ENCODE measurements at regions not wholly inside any gene's neighbourhood (a gene's known extent, or its start where the extent isn't known, plus 50 kb on each side); places are given as distances from the start of the nearest gene placed in this dataset.

DNA sequence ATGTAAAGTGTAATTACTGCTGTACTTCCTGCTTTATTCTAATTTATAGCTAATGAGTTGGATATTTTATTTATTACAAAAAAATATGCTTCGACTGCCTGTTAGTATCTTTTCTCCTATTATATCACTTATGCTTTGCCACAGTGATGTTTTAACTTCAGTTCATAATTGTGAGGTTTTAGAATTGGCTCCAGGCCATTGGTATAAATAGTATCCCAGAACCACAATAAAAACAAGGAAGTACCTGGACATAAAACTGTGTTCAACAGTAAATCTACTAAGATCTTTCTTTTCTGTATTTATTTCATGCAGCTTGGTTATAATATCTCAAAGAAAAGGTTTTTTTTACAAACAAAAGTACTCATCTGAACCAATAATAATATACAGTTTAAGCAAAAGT is 354.3 kb upstream of the CDH9 start:
- no peaks in the 10 kb centered on the region for H3K9me2 ChIP-seq
- H3K27ac ChIP-seq (ENCODE audit: low read depth in 2 of 2, low read length in 1 of 2), result no peak overlapping the region
- no peak overlapping the region for H3K4me3 ChIP-seq (ENCODE audit: low read depth in 2 of 2, low read length in 1 of 2)
- H2AFZ ChIP-seq (ENCODE audit: low read depth), result no peak overlapping the region
- no peak for TF ChIP-seq RAD21 (IDR thresholded peaks at IDR 0.05; ENCODE audit: low read length)
- TF ChIP-seq, protein P1, sequence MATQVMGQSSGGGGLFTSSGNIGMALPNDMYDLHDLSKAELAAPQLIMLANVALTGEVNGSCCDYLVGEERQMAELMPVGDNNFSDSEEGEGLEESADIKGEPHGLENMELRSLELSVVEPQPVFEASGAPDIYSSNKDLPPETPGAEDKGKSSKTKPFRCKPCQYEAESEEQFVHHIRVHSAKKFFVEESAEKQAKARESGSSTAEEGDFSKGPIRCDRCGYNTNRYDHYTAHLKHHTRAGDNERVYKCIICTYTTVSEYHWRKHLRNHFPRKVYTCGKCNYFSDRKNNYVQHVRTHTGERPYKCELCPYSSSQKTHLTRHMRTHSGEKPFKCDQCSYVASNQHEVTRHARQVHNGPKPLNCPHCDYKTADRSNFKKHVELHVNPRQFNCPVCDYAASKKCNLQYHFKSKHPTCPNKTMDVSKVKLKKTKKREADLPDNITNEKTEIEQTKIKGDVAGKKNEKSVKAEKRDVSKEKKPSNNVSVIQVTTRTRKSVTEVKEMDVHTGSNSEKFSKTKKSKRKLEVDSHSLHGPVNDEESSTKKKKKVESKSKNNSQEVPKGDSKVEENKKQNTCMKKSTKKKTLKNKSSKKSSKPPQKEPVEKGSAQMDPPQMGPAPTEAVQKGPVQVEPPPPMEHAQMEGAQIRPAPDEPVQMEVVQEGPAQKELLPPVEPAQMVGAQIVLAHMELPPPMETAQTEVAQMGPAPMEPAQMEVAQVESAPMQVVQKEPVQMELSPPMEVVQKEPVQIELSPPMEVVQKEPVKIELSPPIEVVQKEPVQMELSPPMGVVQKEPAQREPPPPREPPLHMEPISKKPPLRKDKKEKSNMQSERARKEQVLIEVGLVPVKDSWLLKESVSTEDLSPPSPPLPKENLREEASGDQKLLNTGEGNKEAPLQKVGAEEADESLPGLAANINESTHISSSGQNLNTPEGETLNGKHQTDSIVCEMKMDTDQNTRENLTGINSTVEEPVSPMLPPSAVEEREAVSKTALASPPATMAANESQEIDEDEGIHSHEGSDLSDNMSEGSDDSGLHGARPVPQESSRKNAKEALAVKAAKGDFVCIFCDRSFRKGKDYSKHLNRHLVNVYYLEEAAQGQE (IDR thresholded peaks at IDR 0.05; ENCODE audit: low read depth, low read length), result no peak
- TF ChIP-seq NRF1 (IDR thresholded peaks at IDR 0.05; ENCODE audit: low read depth, low read length), result no peak
- TF ChIP-seq, protein P2, sequence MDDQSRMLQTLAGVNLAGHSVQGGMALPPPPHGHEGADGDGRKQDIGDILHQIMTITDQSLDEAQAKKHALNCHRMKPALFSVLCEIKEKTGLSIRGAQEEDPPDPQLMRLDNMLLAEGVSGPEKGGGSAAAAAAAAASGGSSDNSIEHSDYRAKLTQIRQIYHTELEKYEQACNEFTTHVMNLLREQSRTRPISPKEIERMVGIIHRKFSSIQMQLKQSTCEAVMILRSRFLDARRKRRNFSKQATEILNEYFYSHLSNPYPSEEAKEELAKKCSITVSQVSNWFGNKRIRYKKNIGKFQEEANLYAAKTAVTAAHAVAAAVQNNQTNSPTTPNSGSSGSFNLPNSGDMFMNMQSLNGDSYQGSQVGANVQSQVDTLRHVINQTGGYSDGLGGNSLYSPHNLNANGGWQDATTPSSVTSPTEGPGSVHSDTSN (IDR thresholded peaks at IDR 0.05), result no peak
- no peak for TF ChIP-seq FOXM1 (IDR thresholded peaks at IDR 0.05; ENCODE audit: low read depth)
- TF ChIP-seq, protein P3, sequence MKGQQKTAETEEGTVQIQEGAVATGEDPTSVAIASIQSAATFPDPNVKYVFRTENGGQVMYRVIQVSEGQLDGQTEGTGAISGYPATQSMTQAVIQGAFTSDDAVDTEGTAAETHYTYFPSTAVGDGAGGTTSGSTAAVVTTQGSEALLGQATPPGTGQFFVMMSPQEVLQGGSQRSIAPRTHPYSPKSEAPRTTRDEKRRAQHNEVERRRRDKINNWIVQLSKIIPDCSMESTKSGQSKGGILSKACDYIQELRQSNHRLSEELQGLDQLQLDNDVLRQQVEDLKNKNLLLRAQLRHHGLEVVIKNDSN (IDR thresholded peaks at IDR 0.05; ENCODE audit: borderline replicate concordance, low read depth), result no peak
- TF ChIP-seq, protein P4, sequence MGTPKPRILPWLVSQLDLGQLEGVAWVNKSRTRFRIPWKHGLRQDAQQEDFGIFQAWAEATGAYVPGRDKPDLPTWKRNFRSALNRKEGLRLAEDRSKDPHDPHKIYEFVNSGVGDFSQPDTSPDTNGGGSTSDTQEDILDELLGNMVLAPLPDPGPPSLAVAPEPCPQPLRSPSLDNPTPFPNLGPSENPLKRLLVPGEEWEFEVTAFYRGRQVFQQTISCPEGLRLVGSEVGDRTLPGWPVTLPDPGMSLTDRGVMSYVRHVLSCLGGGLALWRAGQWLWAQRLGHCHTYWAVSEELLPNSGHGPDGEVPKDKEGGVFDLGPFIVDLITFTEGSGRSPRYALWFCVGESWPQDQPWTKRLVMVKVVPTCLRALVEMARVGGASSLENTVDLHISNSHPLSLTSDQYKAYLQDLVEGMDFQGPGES (IDR thresholded peaks at IDR 0.05; ENCODE audit: low read depth, low read length), result no peak
- TF ChIP-seq EP300 (IDR thresholded peaks at IDR 0.05; ENCODE audit: borderline replicate concordance in 1 of 2, low read depth in 1 of 2, low read length in 1 of 2), result no peak
- no peak for TF ChIP-seq RCOR1 (IDR thresholded peaks at IDR 0.05; ENCODE audit: low read length)
- no peak for TF ChIP-seq GABPA (IDR thresholded peaks at IDR 0.05; ENCODE audit: low read depth)
- no peak for TF ChIP-seq ELF1 (IDR thresholded peaks at IDR 0.05)
- TF ChIP-seq, protein P5, sequence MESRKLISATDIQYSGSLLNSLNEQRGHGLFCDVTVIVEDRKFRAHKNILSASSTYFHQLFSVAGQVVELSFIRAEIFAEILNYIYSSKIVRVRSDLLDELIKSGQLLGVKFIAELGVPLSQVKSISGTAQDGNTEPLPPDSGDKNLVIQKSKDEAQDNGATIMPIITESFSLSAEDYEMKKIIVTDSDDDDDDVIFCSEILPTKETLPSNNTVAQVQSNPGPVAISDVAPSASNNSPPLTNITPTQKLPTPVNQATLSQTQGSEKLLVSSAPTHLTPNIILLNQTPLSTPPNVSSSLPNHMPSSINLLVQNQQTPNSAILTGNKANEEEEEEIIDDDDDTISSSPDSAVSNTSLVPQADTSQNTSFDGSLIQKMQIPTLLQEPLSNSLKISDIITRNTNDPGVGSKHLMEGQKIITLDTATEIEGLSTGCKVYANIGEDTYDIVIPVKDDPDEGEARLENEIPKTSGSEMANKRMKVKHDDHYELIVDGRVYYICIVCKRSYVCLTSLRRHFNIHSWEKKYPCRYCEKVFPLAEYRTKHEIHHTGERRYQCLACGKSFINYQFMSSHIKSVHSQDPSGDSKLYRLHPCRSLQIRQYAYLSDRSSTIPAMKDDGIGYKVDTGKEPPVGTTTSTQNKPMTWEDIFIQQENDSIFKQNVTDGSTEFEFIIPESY (IDR thresholded peaks at IDR 0.05; ENCODE audit: borderline replicate concordance, low read depth), result no peak
- TF ChIP-seq, protein P6, sequence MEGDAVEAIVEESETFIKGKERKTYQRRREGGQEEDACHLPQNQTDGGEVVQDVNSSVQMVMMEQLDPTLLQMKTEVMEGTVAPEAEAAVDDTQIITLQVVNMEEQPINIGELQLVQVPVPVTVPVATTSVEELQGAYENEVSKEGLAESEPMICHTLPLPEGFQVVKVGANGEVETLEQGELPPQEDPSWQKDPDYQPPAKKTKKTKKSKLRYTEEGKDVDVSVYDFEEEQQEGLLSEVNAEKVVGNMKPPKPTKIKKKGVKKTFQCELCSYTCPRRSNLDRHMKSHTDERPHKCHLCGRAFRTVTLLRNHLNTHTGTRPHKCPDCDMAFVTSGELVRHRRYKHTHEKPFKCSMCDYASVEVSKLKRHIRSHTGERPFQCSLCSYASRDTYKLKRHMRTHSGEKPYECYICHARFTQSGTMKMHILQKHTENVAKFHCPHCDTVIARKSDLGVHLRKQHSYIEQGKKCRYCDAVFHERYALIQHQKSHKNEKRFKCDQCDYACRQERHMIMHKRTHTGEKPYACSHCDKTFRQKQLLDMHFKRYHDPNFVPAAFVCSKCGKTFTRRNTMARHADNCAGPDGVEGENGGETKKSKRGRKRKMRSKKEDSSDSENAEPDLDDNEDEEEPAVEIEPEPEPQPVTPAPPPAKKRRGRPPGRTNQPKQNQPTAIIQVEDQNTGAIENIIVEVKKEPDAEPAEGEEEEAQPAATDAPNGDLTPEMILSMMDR (IDR thresholded peaks at IDR 0.05), result no peak
- POLR2A ChIA-PET, result no interaction called here
- no peaks in the 10 kb centered on the region for H3K9me3 ChIP-seq
- no peaks in the 10 kb centered on the region for H3F3A ChIP-seq (replicated peaks; ENCODE audit: insufficient read depth)
- no peaks in the 10 kb centered on the region for H3K27me3 ChIP-seq (ENCODE audit: insufficient read depth)
- no peaks in the 10 kb centered on the region for H4K20me1 ChIP-seq (ENCODE audit: insufficient read depth)
- no peak overlapping the region for H3K4me2 ChIP-seq
- no peaks in the 10 kb centered on the region for H3K4me1 ChIP-seq (ENCODE audit: control insufficient read depth in 1 of 2, insufficient read depth in 2 of 2, low read depth in 1 of 2, low read length in 1 of 2)
- 6% methylated on average over 1 of the region's 1 CpG for WGBS (ENCODE audit: low lambda C conversion rate)
- H3K79me2 ChIP-seq (ENCODE audit: insufficient read depth), result no peaks in the 10 kb centered on the region
- CTCF ChIA-PET, result no interaction called here
- H3K9ac ChIP-seq, result no peak overlapping the region
- no peak for DNase-seq
- H3K36me3 ChIP-seq (replicated peaks in 1 of 2; ENCODE audit: control insufficient read depth in 1 of 2, insufficient read depth in 2 of 2, low read length in 1 of 2), result no peaks in the 10 kb centered on the region

Data from SK-N-SH (cell line).